Activated T-cell treated with anti-CD3 and anti-CD28 coated beads, Interleukin-2, amount 50 U/mL, for 4 hours (primary cell): ENCODE measurements at regions not wholly inside any gene's neighbourhood (a gene's known extent, or its start where the extent isn't known, plus 50 kb on each side); places are given as distances from the start of the nearest gene placed in this dataset.

Source experiments
- ATAC-seq, 2 donors: fragments of 200-7000 bp; cut with Tn5 transposase; one replicate each; pipeline ENCODE4 v1.10.0; 2021
- DNase-seq: peaks from one replicate; pipeline ENCODE4 v3.0.0-alpha.2; 2020
- H3K27me3 Mint-ChIP-seq: one replicate; pipeline ENCODE4 v1.8.0; 2021; ENCODE audit warnings: low read depth, mixed read lengths
- H3K36me3 Mint-ChIP-seq: one replicate; pipeline ENCODE4 v1.8.0; 2022; ENCODE audit warnings: mixed read lengths; ENCODE audit not compliant: insufficient read depth
- H3K4me1 Mint-ChIP-seq: one replicate; pipeline ENCODE4 v1.8.0; 2021; ENCODE audit warnings: low read depth, mixed read lengths
- H3K4me3 Mint-ChIP-seq: one replicate; pipeline ENCODE4 v1.8.0; 2021; ENCODE audit warnings: mild to moderate bottlenecking, moderate library complexity, mixed read lengths
- H3K9me3 Mint-ChIP-seq: one replicate; pipeline ENCODE4 v1.8.0; 2021; ENCODE audit warnings: mixed read lengths

GRCh38 chr17:72474719-72475477 is 354.1 kb downstream of the SOX9 start:
- no peak for ATAC-seq
- Mint-ChIP-seq H3K4me3 (no peak overlapping the region), H3K27me3 (peaks cover 5% of the 10 kb centered on the region), H3K36me3 (no peaks in the 10 kb centered on the region), H3K4me1 (no peaks in the 10 kb centered on the region), H3K9me3 (no peaks in the 10 kb centered on the region)
- no peak for DNase-seq

- DNase-seq: no peak
- no peaks in the 10 kb centered on the region for H3K4me1 Mint-ChIP-seq
- H3K27me3 Mint-ChIP-seq: peaks cover 7% of the 10 kb centered on the region
- H3K4me3 Mint-ChIP-seq: no peak overlapping the region
- H3K9me3 Mint-ChIP-seq: no peaks in the 10 kb centered on the region
- no peaks in the 10 kb centered on the region for H3K36me3 Mint-ChIP-seq
- ATAC-seq: no peak
These were observed 355.3 kb downstream of the SOX9 start for GRCh38 chr17:72476134-72476533.

- H3K4me1 Mint-ChIP-seq: no peaks in the 10 kb centered on the region
- DNase-seq: no peak
- H3K4me3 Mint-ChIP-seq: no peak overlapping the region
- no peaks in the 10 kb centered on the region for H3K9me3 Mint-ChIP-seq
- peaks cover 7% of the 10 kb centered on the region for H3K27me3 Mint-ChIP-seq
- no peak for ATAC-seq
- H3K36me3 Mint-ChIP-seq: no peaks in the 10 kb centered on the region
These were observed 355.8 kb downstream of the SOX9 start for GRCh38 chr17:72476575-72476986.

- Mint-ChIP-seq H3K27me3 (peaks cover 7% of the 10 kb centered on the region), H3K4me3 (no peak overlapping the region), H3K4me1 (no peaks in the 10 kb centered on the region), H3K9me3 (peaks cover under 1% of the 10 kb centered on the region), H3K36me3 (no peaks in the 10 kb centered on the region)
- DNase-seq (no peak), ATAC-seq (no peak)
These were observed 356.7 kb downstream of the SOX9 start for GRCh38 chr17:72477491-72477890.

- ATAC-seq: no peak
- no peaks in the 10 kb centered on the region for H3K4me1 Mint-ChIP-seq
- no peak overlapping the region for H3K4me3 Mint-ChIP-seq
- H3K9me3 Mint-ChIP-seq: peaks cover 6% of the 10 kb centered on the region
- no peak for DNase-seq
- H3K27me3 Mint-ChIP-seq: peaks cover 7% of the 10 kb centered on the region
- no peaks in the 10 kb centered on the region for H3K36me3 Mint-ChIP-seq
These were observed 358.3 kb downstream of the SOX9 start for GRCh38 chr17:72479113-72479512.

GRCh38 chr17:72481572-72481971 is 360.8 kb downstream of the SOX9 start:
- peaks cover 7% of the 10 kb centered on the region for H3K27me3 Mint-ChIP-seq
- H3K36me3 Mint-ChIP-seq: no peaks in the 10 kb centered on the region
- DNase-seq (no peak), ATAC-seq (no peak)
- peaks cover 6% of the 10 kb centered on the region for H3K9me3 Mint-ChIP-seq
- H3K4me1 Mint-ChIP-seq: no peaks in the 10 kb centered on the region
- no peak overlapping the region for H3K4me3 Mint-ChIP-seq

GRCh38 chr17:72485596-72485995 is 364.8 kb downstream of the SOX9 start:
- no peak for ATAC-seq
- Mint-ChIP-seq H3K36me3 (no peaks in the 10 kb centered on the region), H3K9me3 (peaks cover 13% of the 10 kb centered on the region), H3K4me1 (no peaks in the 10 kb centered on the region), H3K27me3 (peaks cover 3% of the 10 kb centered on the region), H3K4me3 (no peak overlapping the region)
- DNase-seq: no peak

GRCh38 chr17:72486806-72487205 is 366.0 kb downstream of the SOX9 start:
- DNase-seq (no peak), ATAC-seq (no peak)
- Mint-ChIP-seq H3K4me1 (no peaks in the 10 kb centered on the region), H3K9me3 (peaks cover 14% of the 10 kb centered on the region), H3K4me3 (no peak overlapping the region), H3K36me3 (no peaks in the 10 kb centered on the region), H3K27me3 (peaks cover 3% of the 10 kb centered on the region)

GRCh38 chr17:72487731-72488494 is 367.1 kb downstream of the SOX9 start:
- Mint-ChIP-seq H3K4me1 (no peaks in the 10 kb centered on the region), H3K27me3 (peaks cover 3% of the 10 kb centered on the region), H3K36me3 (no peaks in the 10 kb centered on the region), H3K4me3 (no peak overlapping the region), H3K9me3 (peaks cover 9% of the 10 kb centered on the region)
- ATAC-seq (no peak), DNase-seq (no peak)

GRCh38 chr17:72488555-72489271 is 367.9 kb downstream of the SOX9 start:
- no peak for ATAC-seq
- peaks cover 3% of the 10 kb centered on the region for H3K27me3 Mint-ChIP-seq
- H3K36me3 Mint-ChIP-seq: no peaks in the 10 kb centered on the region
- no peak for DNase-seq
- H3K9me3 Mint-ChIP-seq: peaks cover 8% of the 10 kb centered on the region
- no peaks in the 10 kb centered on the region for H3K4me1 Mint-ChIP-seq
- no peak overlapping the region for H3K4me3 Mint-ChIP-seq

- ATAC-seq (no peak), DNase-seq (no peak)
- Mint-ChIP-seq H3K36me3 (no peaks in the 10 kb centered on the region), H3K27me3 (peaks cover 3% of the 10 kb centered on the region), H3K4me3 (no peak overlapping the region), H3K4me1 (no peaks in the 10 kb centered on the region), H3K9me3 (peaks cover 8% of the 10 kb centered on the region)
These were observed 368.4 kb downstream of the SOX9 start for GRCh38 chr17:72489272-72489641.

- ATAC-seq: no peak
- Mint-ChIP-seq H3K4me1 (no peaks in the 10 kb centered on the region), H3K4me3 (no peak overlapping the region), H3K9me3 (peaks cover 8% of the 10 kb centered on the region), H3K36me3 (no peaks in the 10 kb centered on the region), H3K27me3 (peaks cover 3% of the 10 kb centered on the region)
- no peak for DNase-seq
These were observed 370.3 kb downstream of the SOX9 start for GRCh38 chr17:72491102-72491501.

GRCh38 chr17:72492494-72492893 is 371.7 kb downstream of the SOX9 start:
- Mint-ChIP-seq H3K4me3 (no peak overlapping the region), H3K36me3 (no peaks in the 10 kb centered on the region), H3K9me3 (peaks cover 8% of the 10 kb centered on the region), H3K4me1 (no peaks in the 10 kb centered on the region), H3K27me3 (peaks cover 6% of the 10 kb centered on the region)
- DNase-seq (no peak), ATAC-seq (no peak)

GRCh38 chr17:72492941-72493340 is 372.1 kb downstream of the SOX9 start:
- ATAC-seq (no peak), DNase-seq (no peak)
- Mint-ChIP-seq H3K36me3 (no peaks in the 10 kb centered on the region), H3K27me3 (peaks cover 6% of the 10 kb centered on the region), H3K4me3 (no peak overlapping the region), H3K4me1 (no peaks in the 10 kb centered on the region), H3K9me3 (peaks cover 8% of the 10 kb centered on the region)
